ENCODE measurements at regions not wholly inside any gene's neighbourhood (a gene's known extent, or its start where the extent isn't known, plus 50 kb on each side); places are given as distances from the start of the nearest gene placed in this dataset.

- Mint-ChIP-seq H3K27ac (no peak overlapping the region), H3K4me1 (no peaks in the 10 kb centered on the region), H3K36me3 (no peaks in the 10 kb centered on the region), H3K27me3 (no peaks in the 10 kb centered on the region), H3K4me3 (no peak overlapping the region), H3K9me3 (peaks cover 5 to 8% (median 5%) of the 10 kb centered on the region in 3 donors)
- ATAC-seq (replicated peaks in 1 of 4) (no peak), DNase-seq (no peak)
- ChIA-PET CTCF (no interaction called here), POLR2A (no interaction called here)
- Histone ChIP-seq H3K27ac (ENCODE audit: low read length) (no peak overlapping the region), H3K27me3 (replicated peaks in 1 of 2; ENCODE audit: control insufficient read depth in 2 of 2, extremely low read depth in 1 of 2, insufficient read depth in 2 of 2, low read length in 1 of 2) (no peaks in the 10 kb centered on the region), H3K4me1 (ENCODE audit: control insufficient read depth in 1 of 2, extremely low read depth in 1 of 2, insufficient read depth in 2 of 2, low read length in 2 of 2) (no peaks in the 10 kb centered on the region), H3K36me3 (ENCODE audit: control insufficient read depth in 2 of 2, extremely low read depth in 1 of 2, insufficient read depth in 1 of 2, low read length in 1 of 2) (no peaks in the 10 kb centered on the region), H3K9me3 (no peaks in the 10 kb centered on the region), H3K4me3 (ENCODE audit: control insufficient read depth in 1 of 2, extremely low read depth in 1 of 2, low read length in 1 of 2) (no peak overlapping the region)
Observed at GRCh38 chr4:166432842-166433241, 559.8 kb downstream of the TLL1 start.

- Histone ChIP-seq H3K27me3 (replicated peaks in 1 of 2; ENCODE audit: control insufficient read depth in 2 of 2, extremely low read depth in 1 of 2, insufficient read depth in 2 of 2, low read length in 1 of 2) (no peaks in the 10 kb centered on the region), H3K4me1 (ENCODE audit: control insufficient read depth in 1 of 2, extremely low read depth in 1 of 2, insufficient read depth in 2 of 2, low read length in 2 of 2) (no peaks in the 10 kb centered on the region), H3K4me3 (ENCODE audit: control insufficient read depth in 1 of 2, extremely low read depth in 1 of 2, low read length in 1 of 2) (no peak overlapping the region), H3K27ac (ENCODE audit: low read length) (no peak overlapping the region), H3K9me3 (no peaks in the 10 kb centered on the region), H3K36me3 (ENCODE audit: control insufficient read depth in 2 of 2, extremely low read depth in 1 of 2, insufficient read depth in 1 of 2, low read length in 1 of 2) (no peaks in the 10 kb centered on the region)
- ChIA-PET POLR2A (no interaction called here), CTCF (no interaction called here)
- DNase-seq (no peak), ATAC-seq (replicated peaks in 1 of 4) (no peak)
- no CpG with 5 or more reads among the region's 1 CpG for WGBS (ENCODE audit: insufficient coverage)
- Mint-ChIP-seq H3K4me1 (no peaks in the 10 kb centered on the region), H3K9me3 (peaks cover 5% of the 10 kb centered on the region in 3 donors), H3K27ac (no peak overlapping the region), H3K27me3 (no peaks in the 10 kb centered on the region), H3K36me3 (no peaks in the 10 kb centered on the region), H3K4me3 (no peak overlapping the region)
Observed at GRCh38 chr4:166435449-166435848, 562.4 kb downstream of the TLL1 start.

DNA sequence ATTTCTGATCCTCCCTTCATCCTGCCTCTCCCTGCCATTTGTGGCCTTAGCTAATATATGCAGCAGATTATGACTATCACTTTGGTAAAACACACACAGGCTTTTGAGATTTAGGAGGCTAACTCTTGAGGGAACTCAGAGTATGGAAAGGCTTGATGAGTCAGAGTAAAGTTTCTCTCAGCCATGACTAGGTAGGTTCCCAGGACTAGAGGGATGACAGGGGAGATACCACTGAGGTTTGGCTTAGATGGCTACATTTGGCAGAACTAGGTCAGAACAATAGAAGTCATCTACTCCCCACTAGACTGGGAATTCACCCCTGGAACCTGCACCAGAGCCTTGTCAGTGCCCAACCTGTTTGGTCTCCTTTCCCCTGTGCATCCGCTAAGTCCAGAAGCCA is 585.7 kb downstream of the TLL1 start:
- Histone ChIP-seq H3K27me3 (replicated peaks in 1 of 2; ENCODE audit: control insufficient read depth in 2 of 2, extremely low read depth in 1 of 2, insufficient read depth in 2 of 2, low read length in 1 of 2) (no peaks in the 10 kb centered on the region), H3K9me3 (no peaks in the 10 kb centered on the region), H3K36me3 (ENCODE audit: control insufficient read depth in 2 of 2, extremely low read depth in 1 of 2, insufficient read depth in 1 of 2, low read length in 1 of 2) (no peaks in the 10 kb centered on the region), H3K4me1 (ENCODE audit: control insufficient read depth in 1 of 2, extremely low read depth in 1 of 2, insufficient read depth in 2 of 2, low read length in 2 of 2) (no peaks in the 10 kb centered on the region), H3K27ac (ENCODE audit: low read length) (no peak overlapping the region), H3K4me3 (ENCODE audit: control insufficient read depth in 1 of 2, extremely low read depth in 1 of 2, low read length in 1 of 2) (no peak overlapping the region)
- ATAC-seq (replicated peaks in 1 of 4): no peak
- Mint-ChIP-seq H3K27me3 (no peaks in the 10 kb centered on the region), H3K4me1 (no peaks in the 10 kb centered on the region), H3K27ac (no peak overlapping the region), H3K36me3 (no peaks in the 10 kb centered on the region), H3K4me3 (no peak overlapping the region), H3K9me3 (peaks cover 8 to 15% (median 8%) of the 10 kb centered on the region in 3 donors)
- ChIA-PET POLR2A (no interaction called here), CTCF (no interaction called here)
- DNase-seq: no peak
- WGBS (ENCODE audit: insufficient coverage): 92% methylated on average over 1 of the region's 1 CpG

- Mint-ChIP-seq H3K4me3 (no peak overlapping the region), H3K27ac (no peak overlapping the region), H3K9me3 (peaks cover 5 to 11% (median 8%) of the 10 kb centered on the region in 3 donors), H3K36me3 (no peaks in the 10 kb centered on the region), H3K27me3 (no peaks in the 10 kb centered on the region), H3K4me1 (no peaks in the 10 kb centered on the region)
- ATAC-seq (replicated peaks in 1 of 4) (no peak), DNase-seq (no peak)
- 100% methylated on average over 1 of the region's 5 CpGs for WGBS (ENCODE audit: insufficient coverage)
- Histone ChIP-seq H3K4me1 (ENCODE audit: control insufficient read depth in 1 of 2, extremely low read depth in 1 of 2, insufficient read depth in 2 of 2, low read length in 2 of 2) (no peaks in the 10 kb centered on the region), H3K27ac (ENCODE audit: low read length) (no peak overlapping the region), H3K9me3 (no peaks in the 10 kb centered on the region), H3K4me3 (ENCODE audit: control insufficient read depth in 1 of 2, extremely low read depth in 1 of 2, low read length in 1 of 2) (no peak overlapping the region), H3K27me3 (replicated peaks in 1 of 2; ENCODE audit: control insufficient read depth in 2 of 2, extremely low read depth in 1 of 2, insufficient read depth in 2 of 2, low read length in 1 of 2) (no peaks in the 10 kb centered on the region), H3K36me3 (ENCODE audit: control insufficient read depth in 2 of 2, extremely low read depth in 1 of 2, insufficient read depth in 1 of 2, low read length in 1 of 2) (no peaks in the 10 kb centered on the region)
- ChIA-PET CTCF (no interaction called here), POLR2A (no interaction called here)
Observed at GRCh38 chr4:166459621-166460020, 586.6 kb downstream of the TLL1 start.

GRCh38 chr4:166460769-166461550 is 587.9 kb downstream of the TLL1 start:
- Mint-ChIP-seq H3K36me3 (no peaks in the 10 kb centered on the region), H3K4me1 (no peaks in the 10 kb centered on the region), H3K9me3 (peaks cover 2 to 4% (median 3%) of the 10 kb centered on the region in 3 donors), H3K27ac (no peak overlapping the region), H3K4me3 (no peak overlapping the region), H3K27me3 (no peaks in the 10 kb centered on the region)
- Histone ChIP-seq H3K4me3 (ENCODE audit: control insufficient read depth in 1 of 2, extremely low read depth in 1 of 2, low read length in 1 of 2) (no peak overlapping the region), H3K27ac (ENCODE audit: low read length) (no peak overlapping the region), H3K36me3 (ENCODE audit: control insufficient read depth in 2 of 2, extremely low read depth in 1 of 2, insufficient read depth in 1 of 2, low read length in 1 of 2) (no peaks in the 10 kb centered on the region), H3K9me3 (no peaks in the 10 kb centered on the region), H3K27me3 (replicated peaks in 1 of 2; ENCODE audit: control insufficient read depth in 2 of 2, extremely low read depth in 1 of 2, insufficient read depth in 2 of 2, low read length in 1 of 2) (no peaks in the 10 kb centered on the region), H3K4me1 (ENCODE audit: control insufficient read depth in 1 of 2, extremely low read depth in 1 of 2, insufficient read depth in 2 of 2, low read length in 2 of 2) (no peaks in the 10 kb centered on the region)
- ChIA-PET POLR2A (no interaction called here), CTCF (no interaction called here)
- WGBS (ENCODE audit: insufficient coverage): no CpG with 5 or more reads among the region's 3 CpGs
- ATAC-seq (replicated peaks in 1 of 4): no peak
- DNase-seq: no peak

DNA sequence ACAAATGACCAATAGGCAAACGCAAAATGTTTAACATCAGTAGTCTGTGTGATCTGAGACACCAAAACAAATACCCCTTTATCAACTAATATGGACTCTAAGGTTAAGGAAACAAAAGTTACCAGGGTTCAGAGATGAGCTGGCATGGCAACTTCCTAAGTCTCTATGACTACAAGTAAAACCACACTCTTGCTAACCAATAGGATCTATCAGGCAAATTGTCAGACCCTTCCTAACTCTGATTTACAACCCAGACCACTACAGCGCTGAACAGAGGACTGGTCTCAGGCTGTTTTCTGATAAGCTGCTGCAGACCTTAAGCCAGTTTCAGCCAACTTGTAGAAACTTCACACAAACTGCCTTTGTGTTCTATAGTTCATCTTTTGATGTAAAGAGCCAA is 608.0 kb downstream of the TLL1 start:
- H3K27ac ChIP-seq (ENCODE audit: low read length): no peak overlapping the region
- H3K9me3 ChIP-seq: no peaks in the 10 kb centered on the region
- DNase-seq: no peak
- WGBS (ENCODE audit: insufficient coverage): no CpG with 5 or more reads among the region's 2 CpGs
- H3K36me3 ChIP-seq (ENCODE audit: control insufficient read depth in 2 of 2, extremely low read depth in 1 of 2, insufficient read depth in 1 of 2, low read length in 1 of 2): no peaks in the 10 kb centered on the region
- Mint-ChIP-seq H3K36me3 (no peaks in the 10 kb centered on the region), H3K4me3 (no peak overlapping the region), H3K27me3 (no peaks in the 10 kb centered on the region), H3K4me1 (no peaks in the 10 kb centered on the region), H3K27ac (no peak overlapping the region), H3K9me3 (peaks cover 6 to 11% (median 7%) of the 10 kb centered on the region in 3 donors)
- no peaks in the 10 kb centered on the region for H3K4me1 ChIP-seq (ENCODE audit: control insufficient read depth in 1 of 2, extremely low read depth in 1 of 2, insufficient read depth in 2 of 2, low read length in 2 of 2)
- ATAC-seq (replicated peaks in 1 of 4): no peak
- POLR2A ChIA-PET: no interaction called here
- H3K27me3 ChIP-seq (replicated peaks in 1 of 2; ENCODE audit: control insufficient read depth in 2 of 2, extremely low read depth in 1 of 2, insufficient read depth in 2 of 2, low read length in 1 of 2): no peaks in the 10 kb centered on the region
- CTCF ChIA-PET: no interaction called here
- no peak overlapping the region for H3K4me3 ChIP-seq (ENCODE audit: control insufficient read depth in 1 of 2, extremely low read depth in 1 of 2, low read length in 1 of 2)

DNA sequence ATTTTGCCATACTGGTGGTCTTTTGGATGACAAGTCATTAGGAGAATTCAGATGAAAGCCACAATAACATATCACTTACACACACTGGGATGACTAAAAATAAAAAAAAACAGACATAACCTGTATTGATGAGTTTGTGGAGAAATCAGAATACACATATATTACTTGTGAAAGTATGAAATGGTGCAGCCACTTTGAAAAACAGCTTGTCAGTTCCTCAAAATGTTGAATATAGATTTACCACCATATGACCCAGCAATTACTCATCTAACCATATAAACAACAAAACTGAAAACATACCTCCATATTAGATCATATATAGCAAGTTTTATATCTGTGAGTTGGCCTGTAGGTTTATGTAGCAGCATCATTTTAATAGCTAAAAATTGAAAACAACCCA is 608.7 kb downstream of the TLL1 start:
- Mint-ChIP-seq H3K27me3 (no peaks in the 10 kb centered on the region), H3K27ac (no peak overlapping the region), H3K36me3 (no peaks in the 10 kb centered on the region), H3K9me3 (peaks cover 6 to 14% (median 6%) of the 10 kb centered on the region in 3 donors), H3K4me3 (no peak overlapping the region), H3K4me1 (no peaks in the 10 kb centered on the region)
- ChIA-PET CTCF (no interaction called here), POLR2A (no interaction called here)
- Histone ChIP-seq H3K9me3 (no peaks in the 10 kb centered on the region), H3K27me3 (replicated peaks in 1 of 2; ENCODE audit: control insufficient read depth in 2 of 2, extremely low read depth in 1 of 2, insufficient read depth in 2 of 2, low read length in 1 of 2) (no peaks in the 10 kb centered on the region), H3K27ac (ENCODE audit: low read length) (no peak overlapping the region), H3K4me3 (ENCODE audit: control insufficient read depth in 1 of 2, extremely low read depth in 1 of 2, low read length in 1 of 2) (no peak overlapping the region), H3K36me3 (ENCODE audit: control insufficient read depth in 2 of 2, extremely low read depth in 1 of 2, insufficient read depth in 1 of 2, low read length in 1 of 2) (no peaks in the 10 kb centered on the region), H3K4me1 (ENCODE audit: control insufficient read depth in 1 of 2, extremely low read depth in 1 of 2, insufficient read depth in 2 of 2, low read length in 2 of 2) (no peaks in the 10 kb centered on the region)
- no peak for ATAC-seq (replicated peaks in 1 of 4)
- DNase-seq: no peak
